Psoas muscle (tissue), 7 donors: ENCODE measurements at regions not wholly inside any gene's neighbourhood (a gene's known extent, or its start where the extent isn't known, plus 50 kb on each side); places are given as distances from the start of the nearest gene placed in this dataset.

Experiments
- ATAC-seq, 4 donors: fragments of 200-7000 bp; cut with Tn5 transposase; one replicate each; pipeline ENCODE4 v1.9.1; 2020; ENCODE audit warnings: moderate library complexity in 3 of 4, mild to moderate bottlenecking in 2 of 4
- DNase-seq, 2 donors: peaks; one replicate each; pipeline ENCODE4 v3.0.0-alpha.2; 2020
- H3K27ac ChIP-seq: fragments of 200-600 bp; one replicate; pipeline ENCODE4 v1.8.0; 2022
- H3K27me3 ChIP-seq, 3 donors: fragments of 200-600 bp in 1 of 3; one replicate each; pipeline versions ENCODE4 v1.6.1 to v1.8.0; 2013 to 2022; ENCODE audit warnings: low read length in 2 of 3, mild to moderate bottlenecking in 2 of 3, moderate library complexity in 1 of 3; ENCODE audit not compliant: insufficient read depth in 3 of 3
- H3K36me3 ChIP-seq, 2 donors: fragments of 200-600 bp in 1 of 2; one replicate each; pipeline versions ENCODE4 v1.6.1 to v1.8.0; 2013 to 2022; ENCODE audit warnings: low read depth in 1 of 2, mild to moderate bottlenecking in 1 of 2, moderate library complexity in 1 of 2; ENCODE audit not compliant: insufficient read depth in 1 of 2
- H3K4me1 ChIP-seq: fragments of 200-600 bp; one replicate; pipeline ENCODE4 v1.8.0; 2022
- H3K4me3 ChIP-seq: fragments of 200-600 bp; one replicate; pipeline ENCODE4 v1.8.0; 2022; ENCODE audit warnings: mild to moderate bottlenecking
- H3K9me3 ChIP-seq: fragments of 200-600 bp; one replicate; pipeline ENCODE4 v1.8.0; 2022
- WGBS, 3 donors: extraction: QIAGEN DNeasy Blood & Tissue Kit; methylation state at CpG; one replicate each; pipeline versions ENCODE4 v1.1.6 to v1.1.7; 2013; 5-methylcytosine and 5-hydroxymethylcytosine counted together
- intact Hi-C, 2 donors: fragments of 100-400 bp; cut with DNase I; formaldehyde crosslinking; loops; one replicate each; pipeline versions ENCODE4 v1.11.0 to v1.14.2; 2022
- TF ChIP-seq, protein P1 (sequence below): fragments of 200-600 bp; IDR thresholded peaks from one replicate; pipeline ENCODE4 v1.8.0; 2022; ENCODE audit warnings: antibody characterized with exemption
- donor health status: healthy with polysubstance abuse.
- donor health status: DM: no; HTN: no; CAD: no; lungs with moderate emphysema.
- donor health status: Bipolar disorder and iron deficiency.
- donor health status: healthy.
- donor health status: DM: yes; HTN: yes; CAD: no.
- donor health status: DM: no; HTN: no; CAD: no.
- donor health status: DM: yes; HTN: yes; CAD: no.

DNA sequence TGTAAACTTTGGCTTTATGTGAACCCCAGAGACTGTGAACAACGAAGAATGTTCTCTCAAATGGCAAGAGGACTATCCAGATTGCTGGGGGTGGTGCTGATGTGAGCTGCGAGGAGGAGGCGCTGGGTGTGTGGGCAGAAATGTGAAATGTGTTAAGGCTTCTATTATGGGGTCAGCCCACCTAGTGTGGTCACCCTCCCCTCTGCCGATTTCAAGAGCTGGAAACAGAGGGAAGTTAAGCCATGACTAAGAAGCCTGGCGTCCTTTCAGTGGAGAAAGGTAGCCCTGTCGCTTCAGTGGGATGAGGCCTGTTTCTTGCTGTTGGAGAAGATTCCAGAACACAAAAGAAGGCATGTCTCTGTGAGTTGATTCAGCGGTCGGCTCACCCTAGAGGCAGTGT lies 89.0 kb upstream of the KCTD1 start:
- no peak for DNase-seq
- no peaks in the 10 kb centered on the region for H3K4me1 ChIP-seq
- no peak overlapping the region for H3K4me3 ChIP-seq
- ATAC-seq, result no peak
- no peaks in the 10 kb centered on the region for H3K9me3 ChIP-seq
- WGBS, 3 donors, result 62 to 70% (median 69%) methylated on average over 8 of the region's 8 CpGs
- intact Hi-C loops, result no loop called here
- H3K27me3 ChIP-seq, result peaks cover 0 to 6% (median 0%) of the 10 kb centered on the region in 3 donors
- no peaks in the 10 kb centered on the region for H3K36me3 ChIP-seq
- TF ChIP-seq, protein P1, sequence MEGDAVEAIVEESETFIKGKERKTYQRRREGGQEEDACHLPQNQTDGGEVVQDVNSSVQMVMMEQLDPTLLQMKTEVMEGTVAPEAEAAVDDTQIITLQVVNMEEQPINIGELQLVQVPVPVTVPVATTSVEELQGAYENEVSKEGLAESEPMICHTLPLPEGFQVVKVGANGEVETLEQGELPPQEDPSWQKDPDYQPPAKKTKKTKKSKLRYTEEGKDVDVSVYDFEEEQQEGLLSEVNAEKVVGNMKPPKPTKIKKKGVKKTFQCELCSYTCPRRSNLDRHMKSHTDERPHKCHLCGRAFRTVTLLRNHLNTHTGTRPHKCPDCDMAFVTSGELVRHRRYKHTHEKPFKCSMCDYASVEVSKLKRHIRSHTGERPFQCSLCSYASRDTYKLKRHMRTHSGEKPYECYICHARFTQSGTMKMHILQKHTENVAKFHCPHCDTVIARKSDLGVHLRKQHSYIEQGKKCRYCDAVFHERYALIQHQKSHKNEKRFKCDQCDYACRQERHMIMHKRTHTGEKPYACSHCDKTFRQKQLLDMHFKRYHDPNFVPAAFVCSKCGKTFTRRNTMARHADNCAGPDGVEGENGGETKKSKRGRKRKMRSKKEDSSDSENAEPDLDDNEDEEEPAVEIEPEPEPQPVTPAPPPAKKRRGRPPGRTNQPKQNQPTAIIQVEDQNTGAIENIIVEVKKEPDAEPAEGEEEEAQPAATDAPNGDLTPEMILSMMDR, result no peak
- no peak overlapping the region for H3K27ac ChIP-seq

DNA sequence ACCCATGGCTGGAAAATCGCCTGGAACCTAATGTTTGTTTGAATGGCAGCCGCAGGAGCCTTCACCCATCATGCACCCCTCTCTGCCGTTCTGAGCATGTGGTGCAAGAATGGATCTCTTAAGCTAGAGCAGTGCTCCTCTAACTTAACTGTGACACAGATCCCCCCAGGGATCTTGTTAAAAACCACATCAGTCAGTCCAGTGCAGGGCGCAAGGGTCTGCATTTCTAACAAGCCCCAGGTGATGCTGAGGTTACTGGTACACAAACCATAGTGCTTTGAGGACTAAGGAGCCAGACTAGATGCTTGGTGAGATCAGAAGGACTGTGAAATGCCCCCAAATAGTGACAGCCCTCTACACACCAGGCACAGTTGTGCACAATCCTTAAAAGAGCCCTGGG lies 87.1 kb upstream of the KCTD1 start:
- ATAC-seq (no peak), DNase-seq (no peak)
- H3K27ac ChIP-seq, result no peak overlapping the region
- H3K36me3 ChIP-seq, result no peaks in the 10 kb centered on the region
- TF ChIP-seq, protein P1, result no peak
- H3K4me1 ChIP-seq, result no peaks in the 10 kb centered on the region
- intact Hi-C loops, result no loop called here
- no peak overlapping the region for H3K4me3 ChIP-seq
- WGBS, 3 donors, result 71 to 83% (median 74%) methylated on average over 4 of the region's 4 CpGs
- peaks cover 0 to 7% (median 0%) of the 10 kb centered on the region in 3 donors for H3K27me3 ChIP-seq
- no peaks in the 10 kb centered on the region for H3K9me3 ChIP-seq

- TF ChIP-seq, protein P1, result no peak
- intact Hi-C loops, result no loop called here
- no peaks in the 10 kb centered on the region for H3K36me3 ChIP-seq
- H3K9me3 ChIP-seq, result no peaks in the 10 kb centered on the region
- H3K4me1 ChIP-seq, result no peaks in the 10 kb centered on the region
- 68 to 74% (median 69%) methylated on average over 4 of the region's 4 CpGs for WGBS, 3 donors
- H3K27ac ChIP-seq, result no peak overlapping the region
- DNase-seq, result no peak
- ATAC-seq, result no peak
- H3K27me3 ChIP-seq, result peaks cover 0 to 9% (median 0%) of the 10 kb centered on the region in 3 donors
- H3K4me3 ChIP-seq, result no peak overlapping the region
These were observed 86.3 kb upstream of the KCTD1 start for GRCh38 chr18:26634631-26635030.

GRCh38 chr18:26631135-26631534 lies 82.8 kb upstream of the KCTD1 start:
- DNase-seq (no peak), ATAC-seq (no peak)
- H3K4me3 ChIP-seq, result no peak overlapping the region
- no peaks in the 10 kb centered on the region for H3K36me3 ChIP-seq
- H3K27me3 ChIP-seq, result peaks cover 0 to 9% (median 0%) of the 10 kb centered on the region in 3 donors
- TF ChIP-seq, protein P1, result no peak
- no peaks in the 10 kb centered on the region for H3K9me3 ChIP-seq
- H3K27ac ChIP-seq, result no peak overlapping the region
- intact Hi-C loops, result no loop called here
- 0 to 55% (median 49%) methylated on average over 1 of the region's 1 CpG for WGBS, 3 donors
- no peaks in the 10 kb centered on the region for H3K4me1 ChIP-seq

DNA sequence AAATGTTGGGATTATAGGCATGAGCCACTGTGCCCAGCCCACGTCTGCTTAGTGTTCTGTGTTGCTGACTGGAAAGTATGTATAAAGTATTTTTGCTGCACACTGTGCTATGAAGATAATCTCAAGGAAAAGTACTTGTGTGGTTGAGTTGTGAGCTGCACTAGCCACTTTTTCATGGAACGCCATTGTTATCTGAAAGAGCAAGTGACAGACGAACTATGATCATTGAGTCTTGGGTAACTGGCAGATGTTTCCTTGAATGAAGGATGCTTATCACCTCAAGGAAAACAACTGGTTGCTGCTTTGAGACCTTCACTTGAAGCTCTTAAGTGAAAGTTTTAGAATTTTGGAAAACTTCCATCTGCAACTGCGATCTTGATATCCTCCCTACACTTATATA lies 82.2 kb upstream of the KCTD1 start:
- H3K27me3 ChIP-seq, result peaks cover 0 to 9% (median 0%) of the 10 kb centered on the region in 3 donors
- no peak for ATAC-seq
- no peaks in the 10 kb centered on the region for H3K9me3 ChIP-seq
- no peaks in the 10 kb centered on the region for H3K4me1 ChIP-seq
- TF ChIP-seq, protein P1, result no peak
- 88 to 94% (median 91%) methylated on average over 4 of the region's 4 CpGs for WGBS, 3 donors
- no peak overlapping the region for H3K27ac ChIP-seq
- H3K4me3 ChIP-seq, result no peak overlapping the region
- H3K36me3 ChIP-seq, result no peaks in the 10 kb centered on the region
- no peak for DNase-seq
- intact Hi-C loops, result no loop called here
